GM12865 (cell line): ENCODE measurements at regions not wholly inside any gene's neighbourhood (a gene's known extent, or its start where the extent isn't known, plus 50 kb on each side); places are given as distances from the start of the nearest gene placed in this dataset.
"Not testable (repeated sequence)": the region's sequence is repeated elsewhere in the genome, so short reads cannot be mapped to it uniquely, and the experiment has no call there.

Experiments
- DNase-seq: peaks from one replicate; pipeline ENCODE4 v3.0.0; 2010; ENCODE audit warnings: low read depth
- H3K4me3 ChIP-seq: 2 replicates; pipeline ENCODE4 v1.5.1; 2011; ENCODE audit warnings: mild to moderate bottlenecking, low read depth, low read length, control low read depth
- CTCF ChIP-seq: IDR thresholded peaks from 2 replicates; pipeline ENCODE4 v1.5.1; 2011; ENCODE audit warnings: low read length, control low read depth, low read depth, inconsistent platforms; ENCODE audit not compliant: insufficient read depth; ENCODE audit errors: missing control alignments

GRCh38 chr1:189312499-189312898, 1165.2 kb downstream of the BRINP3 start:
- no peak for DNase-seq
- TF ChIP-seq CTCF, result no peak
- no peak overlapping the region for H3K4me3 ChIP-seq

- H3K4me3 ChIP-seq, result no peak overlapping the region
- no peak for DNase-seq
- TF ChIP-seq CTCF, result no peak
These were observed 1164.2 kb downstream of the BRINP3 start for GRCh38 chr1:189313488-189313887.

GRCh38 chr1:189315035-189315901, 1162.4 kb downstream of the BRINP3 start:
- no peak overlapping the region for H3K4me3 ChIP-seq
- TF ChIP-seq CTCF, result no peak
- no peak for DNase-seq

- TF ChIP-seq CTCF, result no peak
- no peak overlapping the region for H3K4me3 ChIP-seq
- DNase-seq, result no peak
These were observed 1154.6 kb downstream of the BRINP3 start for GRCh38 chr1:189323091-189323490.

GRCh38 chr1:189331071-189331470, 1146.6 kb downstream of the BRINP3 start:
- H3K4me3 ChIP-seq, DNase-seq: not testable (repeated sequence)

GRCh38 chr1:189336115-189337100, 1141.3 kb downstream of the BRINP3 start:
- no peak for DNase-seq
- TF ChIP-seq CTCF, result no peak
- H3K4me3 ChIP-seq, result no peak overlapping the region

- no peak overlapping the region for H3K4me3 ChIP-seq
- no peak for DNase-seq
- no peak for TF ChIP-seq CTCF
These were observed 1128.1 kb downstream of the BRINP3 start for GRCh38 chr1:189349607-189350006.
